ENCODE measurements at regions not wholly inside any gene's neighbourhood (a gene's known extent, or its start where the extent isn't known, plus 50 kb on each side); places are given as distances from the start of the nearest gene placed in this dataset.

DNA sequence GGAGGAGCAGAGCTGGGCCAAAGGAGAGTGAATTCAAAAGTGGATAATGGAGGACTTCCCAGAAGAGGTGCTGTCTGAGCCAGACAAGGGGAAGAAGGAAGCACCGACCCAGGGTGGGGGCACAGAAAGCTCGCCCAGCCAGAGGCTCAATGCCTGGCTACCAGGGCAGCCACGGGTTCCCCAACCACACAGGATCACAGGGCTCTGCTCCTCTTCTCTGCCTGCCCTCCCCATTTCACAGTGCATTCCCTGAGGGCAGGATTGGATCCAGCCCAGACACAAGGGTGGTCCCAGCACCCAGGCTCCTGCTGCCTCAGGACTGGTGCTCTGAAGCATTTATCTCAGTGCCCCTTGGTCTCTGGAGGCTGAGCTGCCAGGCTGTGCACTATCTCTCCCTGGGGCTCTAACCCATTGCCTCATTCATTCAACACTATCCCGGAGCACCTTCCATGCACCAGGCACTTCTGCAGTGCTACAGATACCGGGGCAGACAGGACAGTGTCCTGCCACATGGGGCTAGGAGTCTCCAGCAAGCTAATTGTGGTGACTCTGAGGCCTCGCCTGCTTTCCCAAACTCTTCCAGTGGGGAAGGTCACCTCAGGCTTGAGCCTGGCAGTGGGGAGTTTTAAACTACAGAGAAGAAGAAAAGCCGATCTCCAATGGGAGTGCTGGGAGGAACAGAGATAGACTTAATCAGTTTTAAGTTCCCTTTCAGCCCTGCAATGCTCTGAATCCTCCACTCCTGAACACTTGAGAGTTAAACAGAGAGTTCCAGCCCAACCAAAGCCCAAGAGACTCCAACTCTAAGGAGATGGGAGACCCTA lies 201.8 kb upstream of the ZMIZ1 start:
- ATAC-seq (no peak), DNase-seq (ENCODE audit: missing footprints) (no peak)
- intact Hi-C loops (cut with DNase I): no loop called here

- DNase-seq (ENCODE audit: missing footprints) (no peak), ATAC-seq (no peak)
- intact Hi-C loops (cut with DNase I): no loop called here
These were observed 201.2 kb upstream of the ZMIZ1 start for GRCh38 chr10:78867555-78867939.

DNA sequence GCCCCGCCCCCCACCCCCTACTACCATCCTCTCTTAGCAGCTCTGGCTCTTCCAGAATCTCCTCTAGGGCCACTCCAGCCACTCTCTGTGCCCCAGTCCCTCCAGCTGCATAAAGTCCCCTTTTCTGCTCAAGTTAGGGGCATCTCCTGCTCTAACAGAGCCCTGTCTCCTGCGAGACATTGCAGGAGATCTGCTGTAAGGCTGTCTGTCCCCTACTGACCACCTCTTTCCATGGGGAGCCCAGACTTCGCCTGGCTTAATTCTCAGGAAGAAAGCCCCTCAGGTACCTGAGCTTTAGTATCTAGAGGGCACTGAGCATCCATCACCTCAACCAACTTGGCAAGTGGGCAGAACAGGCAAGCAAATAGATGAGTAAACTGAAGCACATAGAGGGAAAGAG lies 200.7 kb upstream of the ZMIZ1 start:
- no peak for DNase-seq (ENCODE audit: missing footprints)
- ATAC-seq: no peak
- intact Hi-C loops (cut with DNase I): no loop called here

DNA sequence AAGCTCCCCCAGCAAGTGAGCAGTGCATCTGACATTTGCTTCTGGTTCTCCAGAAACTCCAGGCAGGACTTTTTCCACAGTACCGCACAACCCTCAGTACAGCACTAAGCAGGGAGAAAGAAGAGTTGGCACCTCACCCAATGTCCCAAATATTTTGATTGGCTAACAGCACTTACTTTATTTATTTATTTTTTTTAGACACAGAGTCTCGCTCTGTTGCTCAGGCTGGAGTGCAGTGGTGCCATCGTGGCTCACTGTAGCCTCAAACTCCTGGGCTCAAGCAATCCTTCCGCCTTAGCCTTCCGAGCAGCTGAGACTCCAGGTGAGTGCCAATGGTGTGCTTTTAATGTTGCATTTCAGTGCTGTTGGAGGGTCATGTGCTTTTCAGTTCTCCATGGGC lies 200.3 kb upstream of the ZMIZ1 start:
- intact Hi-C loops (cut with DNase I): no loop called here
- ATAC-seq (no peak), DNase-seq (ENCODE audit: missing footprints) (no peak)

DNA sequence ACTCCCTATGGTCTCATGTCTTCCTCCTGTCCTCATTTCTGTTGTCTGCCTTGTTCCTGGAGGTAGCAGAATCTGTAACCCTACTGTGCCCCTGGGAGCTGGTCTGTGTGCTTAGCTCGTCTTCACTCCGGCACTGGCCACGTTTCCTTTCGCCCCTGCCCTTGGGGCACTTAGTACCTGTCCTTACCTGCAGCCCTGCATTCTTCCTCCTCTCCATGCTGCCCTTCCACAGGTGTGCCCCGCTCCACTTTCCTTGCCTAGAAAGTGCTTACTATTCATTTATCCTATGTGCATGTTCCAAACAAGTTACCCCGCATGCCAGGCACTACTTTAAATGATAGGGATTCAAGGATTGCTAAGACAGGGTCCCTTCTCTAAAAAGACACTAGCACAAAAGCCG lies 199.9 kb upstream of the ZMIZ1 start:
- no peak for ATAC-seq
- DNase-seq (ENCODE audit: missing footprints): no peak
- intact Hi-C loops (cut with DNase I): no loop called here

GRCh38 chr10:78869508-78870454 lies 199.0 kb upstream of the ZMIZ1 start:
- DNase-seq (ENCODE audit: missing footprints) (no peak), ATAC-seq (no peak)
- intact Hi-C loops (cut with DNase I): no loop called here

DNA sequence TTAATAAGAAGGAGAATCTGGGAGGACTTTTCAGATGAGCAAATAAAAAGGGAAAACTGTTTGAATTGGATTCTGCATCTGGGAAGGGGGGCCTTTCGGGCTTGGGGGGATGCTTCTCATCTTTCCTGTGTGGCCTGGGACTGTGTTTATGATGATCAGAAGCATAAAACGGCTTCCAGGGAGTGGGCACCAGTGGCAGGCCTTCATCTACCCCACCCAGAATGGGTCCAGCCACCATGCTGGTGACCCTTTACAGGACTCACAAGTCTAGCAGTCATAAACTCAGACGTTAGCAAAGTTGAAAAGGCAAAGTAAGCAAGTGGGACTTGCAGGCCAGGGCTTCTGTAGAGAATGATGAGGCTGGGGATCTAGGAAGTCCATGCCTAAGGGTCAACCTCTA lies 198.3 kb upstream of the ZMIZ1 start:
- DNase-seq (ENCODE audit: missing footprints) (no peak), ATAC-seq (no peak)
- intact Hi-C loops (cut with DNase I): no loop called here

DNA sequence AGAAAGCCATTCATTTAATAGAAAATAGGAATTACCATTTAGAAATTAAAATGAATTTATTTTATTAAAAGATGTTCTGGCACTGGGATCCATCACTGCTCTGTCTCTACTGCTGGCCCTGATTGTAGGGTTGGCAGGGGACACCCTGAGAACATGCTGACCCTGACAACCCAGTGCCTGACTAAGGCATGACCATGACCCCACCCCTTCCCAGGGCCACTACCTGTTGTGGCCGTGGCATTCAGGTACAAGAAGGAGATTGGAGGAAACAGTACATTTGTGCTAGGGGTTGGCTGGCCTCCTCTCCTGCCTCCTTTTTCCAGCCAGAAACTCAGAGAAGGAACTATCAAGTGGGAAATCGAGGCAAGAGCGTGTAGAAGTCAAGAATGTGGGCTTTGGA lies 197.0 kb upstream of the ZMIZ1 start:
- no peak for ATAC-seq
- intact Hi-C loops (cut with DNase I): no loop called here
- no peak for DNase-seq (ENCODE audit: missing footprints)

- no peak for DNase-seq (ENCODE audit: missing footprints)
- no peak for ATAC-seq
- intact Hi-C loops (cut with DNase I): no loop called here
These were observed 195.4 kb upstream of the ZMIZ1 start for GRCh38 chr10:78873413-78873812.

DNA sequence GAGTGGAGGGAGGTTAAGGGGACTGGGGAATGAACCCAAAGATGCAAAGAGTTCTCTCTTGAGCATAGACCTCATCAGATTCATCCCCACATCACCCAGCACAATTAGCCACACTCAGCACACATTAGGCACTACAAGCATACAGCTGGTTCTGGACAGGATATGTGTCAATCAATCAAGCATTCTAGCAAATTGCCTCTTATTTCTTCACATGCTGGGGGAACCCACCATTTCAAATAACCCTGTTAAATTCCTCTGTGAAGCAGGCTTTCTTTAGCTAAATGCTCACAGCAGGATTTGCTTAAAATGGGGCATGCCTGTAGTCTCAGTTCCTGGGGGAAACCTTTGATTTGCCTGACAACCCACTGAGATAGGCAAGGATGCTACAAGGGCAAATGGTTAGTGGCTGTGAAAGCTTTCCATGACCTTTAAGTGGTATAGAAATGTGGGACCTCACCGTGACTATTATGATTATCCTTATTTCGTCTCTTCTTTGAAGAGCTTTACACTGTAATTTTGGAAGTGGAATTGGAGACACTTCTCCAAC lies 193.4 kb upstream of the ZMIZ1 start:
- no peak for DNase-seq (ENCODE audit: missing footprints)
- no peak for ATAC-seq
- intact Hi-C loops (cut with DNase I): no loop called here

- DNase-seq (ENCODE audit: missing footprints): no peak
These were observed 192.8 kb upstream of the ZMIZ1 start for GRCh38 chr10:78875932-78876331.

DNA sequence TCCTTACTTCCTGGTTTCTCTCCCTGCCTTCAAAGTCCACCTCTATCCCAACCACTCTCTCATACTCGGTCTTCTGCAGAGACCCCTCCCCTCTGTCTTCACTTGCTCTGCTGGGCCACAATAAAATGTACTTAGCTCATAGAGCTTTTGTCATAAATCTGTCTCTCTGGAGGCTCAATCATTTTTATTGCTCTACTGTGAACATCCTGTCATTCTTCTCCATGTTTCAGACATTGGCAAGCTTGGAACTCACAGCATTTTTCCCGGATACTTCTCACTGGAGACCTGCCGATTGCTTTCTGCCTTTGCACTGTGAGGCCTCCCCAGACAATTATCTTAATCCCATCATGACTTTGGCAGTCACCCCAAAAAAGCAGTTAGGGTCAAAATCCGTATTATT lies 192.3 kb upstream of the ZMIZ1 start:
- no peak for DNase-seq (ENCODE audit: missing footprints)
- intact Hi-C loops (cut with DNase I): no loop called here

More at GRCh38 chr10:78875932-78876331, 192.8 kb upstream of the ZMIZ1 start:
- no peak for ATAC-seq
- intact Hi-C loops (cut with DNase I): no loop called here

GRCh38 chr10:78879621-78880020 lies 189.1 kb upstream of the ZMIZ1 start:
- no peak for DNase-seq (ENCODE audit: missing footprints)
- intact Hi-C loops (cut with DNase I): no loop called here
- ATAC-seq: no peak

More for the DNA sequence above, 192.3 kb upstream of the ZMIZ1 start:
- ATAC-seq: no peak

- no peak for DNase-seq (ENCODE audit: missing footprints)
- no peak for ATAC-seq
- intact Hi-C loops (cut with DNase I): no loop called here
These were observed 182.6 kb upstream of the ZMIZ1 start for GRCh38 chr10:78886129-78886528.

DNA sequence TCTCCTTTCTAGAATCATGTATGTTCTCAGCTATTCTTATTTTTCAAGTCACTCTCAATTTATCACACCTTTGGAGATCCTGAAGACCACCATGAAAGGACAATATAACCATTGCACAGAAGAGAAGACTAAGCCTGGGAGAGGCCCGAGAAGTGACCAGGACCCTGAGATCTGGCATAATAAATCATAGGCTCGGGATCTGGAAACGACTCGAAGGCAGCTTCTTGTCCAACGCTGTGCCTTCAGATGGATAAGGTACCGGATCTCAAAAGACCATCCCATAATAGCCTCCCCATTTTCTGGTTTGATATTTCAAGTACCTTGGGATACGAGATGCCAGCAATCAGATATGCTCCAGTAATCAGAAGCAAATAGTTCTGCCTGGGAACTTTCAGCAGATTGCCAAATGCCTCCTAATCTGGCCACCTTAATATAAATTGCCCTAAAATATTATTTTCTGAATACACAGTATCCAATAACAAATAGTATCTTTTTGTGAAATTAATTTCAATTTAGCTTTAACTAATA lies 179.2 kb upstream of the ZMIZ1 start:
- DNase-seq (ENCODE audit: missing footprints) (no peak), ATAC-seq (no peak)
- intact Hi-C loops (cut with DNase I): no loop called here

DNA sequence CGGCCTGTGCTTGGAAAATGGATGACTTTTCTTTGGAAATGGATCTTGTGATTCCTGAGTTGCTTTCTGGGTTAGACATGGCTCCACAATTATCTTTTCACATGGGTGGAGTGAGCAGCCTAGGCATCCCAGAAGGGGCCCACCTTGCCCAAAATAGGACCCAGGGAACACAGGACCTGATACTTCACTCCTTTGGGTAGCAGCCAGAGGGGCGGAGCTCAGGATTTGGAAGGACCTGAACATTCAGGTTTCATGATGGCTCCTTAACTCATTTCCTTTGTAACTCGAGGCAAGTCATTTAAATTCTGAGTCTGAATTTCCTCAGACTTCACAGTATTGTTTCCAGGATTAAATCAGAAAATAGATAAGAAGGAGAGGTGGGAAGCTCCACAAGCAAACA lies 178.3 kb upstream of the ZMIZ1 start:
- intact Hi-C loops (cut with DNase I): no loop called here
- peak; percentile 18 for DNase-seq (ENCODE audit: missing footprints)
- ATAC-seq: no peak

- no peak for DNase-seq (ENCODE audit: missing footprints)
- intact Hi-C loops (cut with DNase I): no loop called here
- no peak for ATAC-seq
These were observed 177.0 kb upstream of the ZMIZ1 start for GRCh38 chr10:78891741-78892140.

DNA sequence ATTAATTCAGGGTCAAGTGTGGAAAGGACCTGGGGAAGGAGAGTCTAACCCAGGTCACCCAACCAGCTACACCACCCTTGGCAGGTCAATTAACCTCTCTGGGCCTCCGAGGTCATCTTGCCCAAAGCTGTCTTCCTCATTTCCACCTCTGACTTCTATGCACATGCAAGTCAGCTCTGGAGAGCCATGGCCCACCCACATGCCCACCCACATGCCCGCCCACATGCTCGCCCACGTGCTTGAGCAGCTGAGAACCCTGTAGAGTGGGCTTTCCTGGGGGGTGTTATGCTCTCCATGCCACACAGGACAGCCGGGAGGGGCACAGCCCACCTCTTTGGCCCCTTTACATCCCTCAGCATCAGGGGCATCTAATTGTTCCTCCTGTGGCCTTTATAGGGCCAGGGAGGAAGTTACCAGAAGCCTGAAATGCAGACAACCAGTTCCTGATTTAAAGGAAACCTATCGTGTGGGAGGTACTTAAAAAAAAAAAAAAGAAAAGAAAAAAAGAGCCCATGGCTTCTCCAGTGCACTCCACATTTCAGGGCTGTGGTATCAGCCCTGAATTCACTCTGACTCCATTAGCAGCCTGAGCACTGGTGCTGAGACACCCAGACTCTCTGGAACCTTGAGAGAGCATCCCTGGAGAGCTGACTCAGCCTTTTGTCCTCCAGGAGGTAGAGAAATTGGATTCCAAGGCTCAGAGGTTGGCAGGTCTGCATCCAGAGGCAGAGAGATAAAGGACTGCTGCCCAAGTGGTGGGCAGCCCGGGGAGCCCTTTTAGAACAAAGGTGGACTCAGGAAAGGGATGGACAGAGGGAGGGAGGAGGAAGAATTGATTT lies 176.2 kb upstream of the ZMIZ1 start:
- DNase-seq (ENCODE audit: missing footprints): peak; percentile 8
- no peak for ATAC-seq
- intact Hi-C loops (cut with DNase I): no loop called here

- ATAC-seq (no peak), DNase-seq (ENCODE audit: missing footprints) (no peak)
- intact Hi-C loops (cut with DNase I): no loop called here
These were observed 175.5 kb upstream of the ZMIZ1 start for GRCh38 chr10:78893217-78893616.

All from Right ventricle myocardium inferior (tissue), 1 donor.